Osteocyte (in vitro differentiated cells): ENCODE measurements at regions not wholly inside any gene's neighbourhood (a gene's known extent, or its start where the extent isn't known, plus 50 kb on each side); places are given as distances from the start of the nearest gene placed in this dataset.

Experiments used
- DNase-seq: peaks from one replicate; pipeline ENCODE4 v3.0.0; 2021; ENCODE audit warnings: mixed read lengths; ENCODE audit not compliant: unreplicated experiment; ENCODE audit errors: extremely low spot score
- H3K27ac Mint-ChIP-seq: one replicate; pipeline ENCODE4 v1.8.0; 2021; ENCODE audit warnings: mild to moderate bottlenecking, mixed read lengths; ENCODE audit not compliant: unreplicated experiment
- H3K27me3 Mint-ChIP-seq: one replicate; pipeline ENCODE4 v1.8.0; 2021; ENCODE audit warnings: mixed read lengths; ENCODE audit not compliant: unreplicated experiment
- H3K36me3 Mint-ChIP-seq: one replicate; pipeline ENCODE4 v1.8.0; 2021; ENCODE audit warnings: mixed read lengths; ENCODE audit not compliant: unreplicated experiment
- H3K4me1 Mint-ChIP-seq: one replicate; pipeline ENCODE4 v1.8.0; 2021; ENCODE audit warnings: mixed read lengths; ENCODE audit not compliant: unreplicated experiment
- H3K4me3 Mint-ChIP-seq: one replicate; pipeline ENCODE4 v1.8.0; 2021; ENCODE audit warnings: mild to moderate bottlenecking, moderate library complexity, mixed read lengths; ENCODE audit not compliant: unreplicated experiment
- H3K9me3 Mint-ChIP-seq: one replicate; pipeline ENCODE4 v1.8.0; 2021; ENCODE audit warnings: mixed read lengths; ENCODE audit not compliant: unreplicated experiment
- CTCF ChIP-seq: fragments of 200-600 bp; sonication (generic); IDR thresholded peaks from 2 replicates; pipeline ENCODE4 v1.5.0; 2021; ENCODE audit warnings: antibody characterized with exemption, mild to moderate bottlenecking, moderate library complexity

DNA sequence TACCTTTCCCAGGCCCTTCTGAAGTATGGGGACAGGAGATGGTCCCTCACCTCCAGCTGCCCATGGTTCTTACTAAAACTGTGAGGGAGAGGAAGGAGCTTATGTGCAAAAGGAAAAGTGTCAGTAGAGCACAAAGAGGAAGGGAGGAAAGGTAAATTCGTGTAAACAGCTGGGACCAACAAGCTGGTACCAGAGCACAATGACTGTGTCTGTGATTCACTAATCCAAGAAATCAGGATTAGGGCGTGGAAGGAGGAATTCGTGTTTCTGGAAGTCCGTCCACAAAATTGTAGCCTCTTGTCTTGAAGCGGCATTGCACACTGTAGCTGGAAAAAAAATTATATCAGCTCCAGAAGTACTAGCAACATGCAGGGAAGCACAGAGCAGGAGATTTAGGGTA lies 129.0 kb upstream of the RREB1 start:
- Mint-ChIP-seq H3K27ac (no peak overlapping the region), H3K4me1 (no peaks in the 10 kb centered on the region), H3K4me3 (no peak overlapping the region), H3K36me3 (no peaks in the 10 kb centered on the region), H3K27me3 (no peaks in the 10 kb centered on the region), H3K9me3 (no peaks in the 10 kb centered on the region)
- no peak for TF ChIP-seq CTCF
- DNase-seq: no peak

DNA sequence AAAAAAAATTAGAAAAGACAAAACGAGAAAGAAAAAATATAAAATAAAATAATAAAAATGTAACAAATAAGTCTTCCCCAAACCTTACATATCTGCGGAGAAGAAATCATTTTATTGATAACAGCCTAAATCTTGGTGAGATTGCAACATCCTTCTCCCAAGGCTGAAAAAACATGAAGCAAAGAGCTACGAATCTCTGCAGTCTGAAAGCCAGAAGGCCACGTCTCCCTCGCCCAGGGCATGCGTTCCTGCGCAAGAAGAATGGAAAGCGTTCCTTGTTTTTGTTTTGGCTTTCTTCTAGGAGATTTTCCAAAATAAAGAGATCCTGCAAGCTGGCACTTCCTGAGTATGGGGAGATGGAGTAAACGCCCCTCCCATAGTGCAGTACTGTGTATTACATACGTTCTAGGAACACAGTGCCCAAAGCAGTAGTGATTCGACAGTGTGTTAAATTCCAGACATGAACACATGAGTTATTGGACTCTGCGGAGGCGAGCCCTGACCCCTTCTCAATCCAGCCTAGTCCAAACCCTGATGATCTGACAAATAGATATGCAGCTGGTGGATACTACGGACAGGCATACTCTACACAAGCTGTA lies 126.7 kb upstream of the RREB1 start:
- no peaks in the 10 kb centered on the region for H3K9me3 Mint-ChIP-seq
- no peak for DNase-seq
- H3K27ac Mint-ChIP-seq: no peak overlapping the region
- peaks cover 2% of the 10 kb centered on the region for H3K27me3 Mint-ChIP-seq
- no peaks in the 10 kb centered on the region for H3K36me3 Mint-ChIP-seq
- no peak for TF ChIP-seq CTCF
- H3K4me1 Mint-ChIP-seq: no peaks in the 10 kb centered on the region
- no peak overlapping the region for H3K4me3 Mint-ChIP-seq

DNA sequence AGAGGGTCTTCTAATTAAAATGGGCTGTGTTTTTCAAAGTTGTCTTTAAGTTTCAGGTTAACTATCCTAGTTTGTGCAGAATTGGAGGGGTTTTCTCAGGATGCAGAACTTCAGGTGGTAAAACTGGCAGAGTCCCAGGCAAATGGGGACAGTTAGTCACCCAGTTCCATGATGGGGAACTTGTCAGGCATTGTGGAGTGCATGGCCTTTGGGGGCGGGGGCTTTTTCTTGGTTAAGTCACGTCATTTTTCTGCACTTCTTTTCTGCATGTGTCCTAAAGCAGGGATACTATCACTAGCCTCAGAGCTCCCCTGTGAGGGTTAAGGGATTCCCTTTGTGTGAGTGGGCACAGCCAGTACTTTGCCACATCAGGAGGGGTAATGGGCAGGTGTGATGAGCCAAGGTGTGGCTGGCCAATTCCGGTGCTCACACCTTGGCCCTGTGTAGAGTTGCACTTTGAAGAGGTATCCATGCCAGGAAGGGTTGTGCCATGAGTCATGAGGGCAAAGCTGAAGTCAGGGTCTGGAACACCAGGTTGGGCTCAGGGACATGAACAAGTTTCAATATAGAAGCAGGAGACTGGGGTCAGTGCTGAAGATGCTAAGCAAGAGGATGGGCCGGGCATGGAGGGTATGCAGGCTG lies 126.0 kb upstream of the RREB1 start:
- H3K27ac Mint-ChIP-seq: no peak overlapping the region
- no peaks in the 10 kb centered on the region for H3K9me3 Mint-ChIP-seq

DNA sequence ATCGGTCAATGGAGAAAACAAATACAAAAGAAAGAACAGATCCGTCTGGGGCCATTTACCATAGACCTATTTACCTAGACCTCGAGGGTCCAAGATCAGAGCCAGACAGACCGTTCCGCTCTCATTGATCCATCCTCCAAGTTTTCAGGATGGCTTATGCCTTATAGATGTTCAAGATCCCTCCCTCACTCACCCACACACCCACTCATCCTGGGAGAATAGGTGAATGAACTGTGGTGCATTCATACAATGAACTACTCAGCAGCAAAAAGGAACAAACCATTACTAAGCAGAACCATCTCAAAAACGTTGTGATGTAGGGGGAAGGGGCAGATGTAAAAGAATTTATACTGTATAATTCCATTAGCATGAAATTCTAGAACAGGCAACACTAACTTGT lies 125.1 kb upstream of the RREB1 start:
- H3K4me1 Mint-ChIP-seq: no peaks in the 10 kb centered on the region
- no peaks in the 10 kb centered on the region for H3K36me3 Mint-ChIP-seq
- TF ChIP-seq CTCF: no peak
- no peak for DNase-seq
- peaks cover 2% of the 10 kb centered on the region for H3K27me3 Mint-ChIP-seq
- H3K4me3 Mint-ChIP-seq: no peak overlapping the region
- H3K27ac Mint-ChIP-seq: no peak overlapping the region
- H3K9me3 Mint-ChIP-seq: no peaks in the 10 kb centered on the region

More for the DNA sequence above, 126.0 kb upstream of the RREB1 start:
- no peak for DNase-seq
- no peak for TF ChIP-seq CTCF
- Mint-ChIP-seq H3K36me3 (no peaks in the 10 kb centered on the region), H3K4me3 (no peak overlapping the region), H3K27me3 (peaks cover 2% of the 10 kb centered on the region), H3K4me1 (no peaks in the 10 kb centered on the region)

DNA sequence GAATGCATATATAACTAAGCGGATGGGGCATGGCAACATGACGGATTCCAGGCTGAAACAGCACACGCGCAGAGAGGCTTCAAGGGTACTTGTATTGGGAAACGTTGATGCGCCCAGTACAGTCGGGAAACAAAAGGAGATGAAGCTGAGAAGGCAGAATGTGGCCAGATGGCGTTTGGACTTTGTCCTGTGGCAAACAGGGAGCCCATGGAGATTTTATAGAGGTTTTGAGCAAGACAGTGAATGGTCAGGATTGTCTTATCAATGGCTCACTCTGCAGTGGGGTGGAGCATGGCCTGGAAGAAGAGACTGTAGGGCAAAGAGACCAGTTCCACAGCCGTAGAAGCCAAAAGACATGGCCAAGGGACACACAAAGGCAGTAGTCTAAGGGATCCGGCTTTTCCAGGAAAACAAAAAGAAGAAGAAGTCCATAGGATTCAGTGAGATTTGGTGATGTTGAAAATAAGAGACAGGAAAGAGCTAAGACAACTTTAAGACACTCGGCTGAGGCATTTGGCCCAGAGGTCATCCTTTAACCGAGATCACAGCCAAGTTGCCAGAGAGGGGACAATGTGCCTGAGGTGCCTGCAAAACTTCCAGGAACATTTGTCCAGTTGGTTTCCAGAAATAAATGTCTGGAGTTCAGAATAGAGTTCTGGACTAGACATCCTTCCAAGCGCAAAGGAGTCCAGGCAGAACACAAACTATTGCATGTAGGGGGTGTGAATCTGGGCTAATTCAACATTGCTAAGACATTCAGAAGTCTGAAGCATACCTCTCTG lies 123.0 kb upstream of the RREB1 start:
- no peak overlapping the region for H3K27ac Mint-ChIP-seq
- H3K4me1 Mint-ChIP-seq: no peaks in the 10 kb centered on the region
- no peak for DNase-seq
- no peak for TF ChIP-seq CTCF
- H3K27me3 Mint-ChIP-seq: peaks cover 2% of the 10 kb centered on the region
- no peak overlapping the region for H3K4me3 Mint-ChIP-seq
- H3K9me3 Mint-ChIP-seq: no peaks in the 10 kb centered on the region
- no peaks in the 10 kb centered on the region for H3K36me3 Mint-ChIP-seq
